Nephron progenitor cell (in vitro differentiated cells): ENCODE measurements at regions not wholly inside any gene's neighbourhood (a gene's known extent, or its start where the extent isn't known, plus 50 kb on each side); places are given as distances from the start of the nearest gene placed in this dataset.

ENCODE experiments used
- DNase-seq: peaks from one replicate; pipeline ENCODE4 v3.0.0; 2021
- H3K27ac Mint-ChIP-seq: 2 replicates; pipeline ENCODE4 v1.8.0; 2021; ENCODE audit warnings: mild to moderate bottlenecking, moderate library complexity, mixed read lengths
- H3K27me3 Mint-ChIP-seq: 2 replicates; pipeline ENCODE4 v1.8.0; 2021; ENCODE audit warnings: mild to moderate bottlenecking, low read depth, mixed read lengths; ENCODE audit not compliant: poor library complexity
- H3K36me3 Mint-ChIP-seq: 2 replicates; pipeline ENCODE4 v1.8.0; 2021; ENCODE audit warnings: low read depth, mixed read lengths
- H3K4me1 Mint-ChIP-seq: 2 replicates; pipeline ENCODE4 v1.8.0; 2021; ENCODE audit warnings: mixed read lengths
- H3K4me3 Mint-ChIP-seq: 2 replicates; pipeline ENCODE4 v1.8.0; 2021; ENCODE audit warnings: mild to moderate bottlenecking, moderate library complexity, mixed read lengths
- H3K9me3 Mint-ChIP-seq: 2 replicates; pipeline ENCODE4 v1.8.0; 2021; ENCODE audit warnings: mild to moderate bottlenecking, moderate library complexity, mixed read lengths
- CTCF ChIP-seq: fragments of 200-600 bp; sonication (generic); IDR thresholded peaks from 2 replicates; pipeline ENCODE4 v1.5.0; 2021; ENCODE audit warnings: antibody characterized with exemption

DNA sequence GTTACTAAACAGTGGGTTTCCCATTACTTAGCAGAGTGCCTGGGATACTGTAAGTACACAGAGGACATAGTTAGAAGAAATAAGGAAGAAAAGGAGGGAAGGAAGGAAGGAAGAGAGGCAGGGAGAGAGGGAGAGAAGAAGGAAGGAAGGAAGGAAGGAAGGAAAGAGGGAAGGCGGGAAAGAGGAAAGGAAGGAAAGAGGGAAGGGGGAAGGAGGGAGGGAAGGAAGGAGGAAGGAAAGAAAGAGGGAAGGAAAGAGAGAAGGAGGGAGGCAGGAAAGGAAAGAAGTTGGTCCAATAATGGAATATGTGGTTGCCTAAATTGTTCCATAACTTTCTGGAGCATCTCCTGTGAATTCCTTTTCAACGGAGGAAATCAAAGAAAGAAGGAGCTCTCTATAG lies 1230.4 kb downstream of the AACS start:
- Mint-ChIP-seq H3K4me3 (no peak overlapping the region), H3K36me3 (no peaks in the 10 kb centered on the region), H3K9me3 (peaks cover 27% of the 10 kb centered on the region), H3K27ac (no peak overlapping the region), H3K27me3 (peaks cover 5% of the 10 kb centered on the region), H3K4me1 (no peaks in the 10 kb centered on the region)
- DNase-seq: no peak
- TF ChIP-seq CTCF: no peak

GRCh38 chr12:126309278-126309677 lies 1244.0 kb downstream of the AACS start:
- no peaks in the 10 kb centered on the region for H3K4me1 Mint-ChIP-seq
- no peak overlapping the region for H3K27ac Mint-ChIP-seq
- peaks cover 6% of the 10 kb centered on the region for H3K27me3 Mint-ChIP-seq
- DNase-seq: no peak
- no peaks in the 10 kb centered on the region for H3K36me3 Mint-ChIP-seq
- peaks cover 33% of the 10 kb centered on the region for H3K9me3 Mint-ChIP-seq
- TF ChIP-seq CTCF: no peak
- H3K4me3 Mint-ChIP-seq: no peak overlapping the region

DNA sequence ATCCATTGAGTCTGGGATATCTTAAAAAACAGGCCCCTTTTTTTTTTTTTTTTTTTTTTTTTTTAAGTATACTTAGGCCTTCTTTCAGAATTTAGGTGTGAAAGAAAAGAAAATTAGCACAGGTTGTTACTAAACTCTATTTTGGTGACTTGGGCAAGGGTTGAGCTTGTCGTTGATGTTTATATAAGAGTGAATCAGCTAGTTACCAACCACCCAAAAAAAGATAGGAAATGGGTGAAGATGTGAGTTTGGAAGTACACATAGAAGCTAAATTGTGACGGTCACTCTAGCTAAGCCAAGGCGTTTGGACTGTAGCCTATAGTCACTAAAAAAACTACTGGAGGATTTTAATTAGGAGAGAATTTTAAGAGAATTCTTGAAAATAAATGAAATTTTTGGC lies 1247.2 kb downstream of the AACS start:
- TF ChIP-seq CTCF: no peak
- Mint-ChIP-seq H3K9me3 (peaks cover 5% of the 10 kb centered on the region), H3K27me3 (peaks cover 5% of the 10 kb centered on the region), H3K27ac (no peak overlapping the region), H3K4me3 (no peak overlapping the region), H3K4me1 (peaks cover 15% of the 10 kb centered on the region), H3K36me3 (no peaks in the 10 kb centered on the region)
- DNase-seq: no peak

DNA sequence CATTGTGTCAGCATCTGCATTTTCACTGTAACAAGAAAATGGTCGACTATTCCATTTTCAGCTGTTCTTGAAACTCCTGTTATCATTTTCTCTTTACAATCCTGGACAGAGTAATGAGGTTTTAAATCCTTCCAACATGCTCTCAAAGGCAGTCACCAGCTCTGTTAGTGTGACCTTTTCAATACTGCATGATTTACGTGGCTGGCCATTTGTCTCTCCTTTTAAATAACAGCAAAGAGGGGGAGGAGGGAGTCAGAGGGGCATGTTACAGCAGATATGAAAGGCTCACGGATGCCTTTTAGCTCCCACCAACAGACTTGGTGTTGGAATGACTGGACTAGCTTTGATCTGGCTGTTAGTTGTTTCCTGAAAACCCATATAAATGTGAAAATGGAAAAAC lies 1251.2 kb downstream of the AACS start:
- Mint-ChIP-seq H3K9me3 (peaks cover 4% of the 10 kb centered on the region), H3K36me3 (no peaks in the 10 kb centered on the region), H3K4me3 (no peak overlapping the region), H3K4me1 (peaks cover 23% of the 10 kb centered on the region), H3K27me3 (peaks cover 5% of the 10 kb centered on the region), H3K27ac (no peak overlapping the region)
- no peak for DNase-seq
- TF ChIP-seq CTCF: no peak

- H3K4me1 Mint-ChIP-seq: peaks cover 10% of the 10 kb centered on the region
- no peaks in the 10 kb centered on the region for H3K36me3 Mint-ChIP-seq
- TF ChIP-seq CTCF: no peak
- H3K27me3 Mint-ChIP-seq: peaks cover 5% of the 10 kb centered on the region
- H3K9me3 Mint-ChIP-seq: peaks cover 29% of the 10 kb centered on the region
- no peak for DNase-seq
- no peak overlapping the region for H3K27ac Mint-ChIP-seq
- H3K4me3 Mint-ChIP-seq: no peak overlapping the region
These were observed 1272.6 kb downstream of the AACS start for GRCh38 chr12:126337556-126338441.

GRCh38 chr12:126342866-126343265 lies 1277.6 kb downstream of the AACS start:
- DNase-seq: no peak
- no peaks in the 10 kb centered on the region for H3K4me1 Mint-ChIP-seq
- no peaks in the 10 kb centered on the region for H3K36me3 Mint-ChIP-seq
- no peak overlapping the region for H3K27ac Mint-ChIP-seq
- H3K27me3 Mint-ChIP-seq: peaks cover 3% of the 10 kb centered on the region
- no peak overlapping the region for H3K4me3 Mint-ChIP-seq
- TF ChIP-seq CTCF: no peak
- H3K9me3 Mint-ChIP-seq: peaks cover 7% of the 10 kb centered on the region
